ENCODE measurements at regions not wholly inside any gene's neighbourhood (a gene's known extent, or its start where the extent isn't known, plus 50 kb on each side); places are given as distances from the start of the nearest gene placed in this dataset.

GRCh38 chr9:79408200-79408599, 163.6 kb upstream of the TLE4 start:
- TF ChIP-seq CTCF (IDR thresholded peaks at IDR 0.05), result no peak
- no peak for TF ChIP-seq POLR2A (IDR thresholded peaks at IDR 0.05)

All from uterus (tissue), 2 donors.